Activated CD8-positive, alpha-beta T cell treated with anti-CD3 and anti-CD28 coated beads, Interleukin-2, amount 10 ng/mL, durations not matched to agents 7 days and 5 days (primary cell): ENCODE measurements at regions not wholly inside any gene's neighbourhood (a gene's known extent, or its start where the extent isn't known, plus 50 kb on each side); places are given as distances from the start of the nearest gene placed in this dataset.
"Not testable (repeated sequence)": the region's sequence is repeated elsewhere in the genome, so short reads cannot be mapped to it uniquely, and the experiment has no call there.

Experiments used
- ATAC-seq: fragments of 150-1000 bp; cut with Tn5 transposase; one replicate; pipeline ENCODE4 v1.10.0; 2021; ENCODE audit warnings: moderate library complexity
- CTCF ChIA-PET: fragments of 350-600 bp; sonication (Branson Sonifier 250); formaldehyde crosslinking; loops from one replicate; lab custom pipeline; 2021; ENCODE audit warnings: antibody characterized with exemption; lab: Charles Lee
- POLR2A ChIA-PET: fragments of 350-600 bp; sonication (Branson Sonifier 250); formaldehyde crosslinking; loops from one replicate; lab custom pipeline; 2021; ENCODE audit warnings: antibody characterized with exemption; lab: Charles Lee
- DNase-seq: peaks from one replicate; pipeline ENCODE4 v3.0.0-alpha.2; 2020
- H3K27ac Mint-ChIP-seq: one replicate; pipeline ENCODE4 v1.8.0; 2021; ENCODE audit warnings: mild to moderate bottlenecking, mixed read lengths
- H3K27me3 Mint-ChIP-seq: one replicate; pipeline ENCODE4 v1.8.0; 2021; ENCODE audit warnings: low read depth, mixed read lengths
- H3K36me3 Mint-ChIP-seq: one replicate; pipeline ENCODE4 v1.8.0; 2021; ENCODE audit warnings: low read depth, mixed read lengths
- H3K4me1 Mint-ChIP-seq: one replicate; pipeline ENCODE4 v1.8.0; 2021; ENCODE audit warnings: low read depth, mixed read lengths
- H3K4me3 Mint-ChIP-seq: one replicate; pipeline ENCODE4 v1.8.0; 2021; ENCODE audit warnings: mild to moderate bottlenecking, mixed read lengths
- H3K9me3 Mint-ChIP-seq: one replicate; pipeline ENCODE4 v1.8.0; 2022; ENCODE audit warnings: mixed read lengths; ENCODE audit not compliant: insufficient read depth

DNA sequence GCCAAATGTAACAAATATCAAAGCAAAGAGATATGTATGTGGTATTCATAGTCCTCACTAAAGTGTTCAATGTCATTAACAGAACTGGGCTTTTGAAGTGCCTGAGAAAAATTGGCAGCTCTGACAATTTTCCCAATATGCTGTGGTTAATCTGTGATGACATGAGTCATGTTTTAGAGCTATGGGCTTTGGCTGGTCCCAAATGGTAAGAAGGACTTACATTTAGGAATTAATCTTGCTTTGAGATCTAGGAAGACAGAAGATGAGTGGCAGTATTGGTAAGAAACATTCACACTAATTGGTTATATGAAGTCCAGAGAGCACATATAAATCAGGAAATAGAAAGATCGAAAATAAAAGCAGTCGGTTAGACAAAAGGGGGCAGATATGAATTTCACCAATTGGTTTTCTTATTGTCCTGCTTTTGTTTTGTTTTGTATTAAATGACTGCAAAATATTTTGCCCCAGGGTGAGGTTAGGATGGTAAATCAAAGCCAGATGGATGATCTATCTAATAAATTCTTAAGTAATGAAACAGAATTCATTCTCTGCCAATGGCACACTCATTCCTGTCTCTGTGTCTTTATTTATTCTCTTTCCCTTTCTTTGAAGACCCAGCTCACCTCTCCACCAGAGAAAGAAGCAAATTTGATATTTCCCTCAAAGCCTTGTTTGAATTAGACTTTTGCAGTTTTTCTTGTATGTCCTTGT, 993.1 kb downstream of the RPA4 start:
- no peaks in the 10 kb centered on the region for H3K4me1 Mint-ChIP-seq
- H3K27me3 Mint-ChIP-seq: no peaks in the 10 kb centered on the region
- H3K36me3 Mint-ChIP-seq: no peaks in the 10 kb centered on the region
- no peak overlapping the region for H3K4me3 Mint-ChIP-seq
- DNase-seq (no peak), ATAC-seq (no peak)
- CTCF ChIA-PET: no interaction called here
- H3K9me3 Mint-ChIP-seq: no peaks in the 10 kb centered on the region
- no peak overlapping the region for H3K27ac Mint-ChIP-seq
- POLR2A ChIA-PET: no interaction called here

DNA sequence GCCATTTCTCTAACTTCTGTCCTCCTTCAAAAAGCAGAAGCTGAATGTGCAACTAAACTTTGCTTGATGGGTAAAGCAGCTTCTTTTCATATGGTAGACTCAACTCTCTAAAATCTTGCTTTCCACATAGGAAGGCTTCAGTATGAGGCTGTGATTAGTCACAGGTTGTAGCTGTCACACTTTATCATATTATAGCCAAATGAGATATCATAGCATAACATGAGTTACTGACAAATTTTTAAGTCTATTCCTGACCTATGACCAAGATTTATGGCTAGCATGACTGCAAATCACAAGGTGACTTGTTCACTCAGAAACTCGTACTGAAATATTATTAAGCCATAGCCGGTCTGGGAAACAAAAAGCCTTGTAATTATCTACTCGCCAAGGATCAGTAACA, 998.6 kb downstream of the RPA4 start:
- CTCF ChIA-PET: no interaction called here

DNA sequence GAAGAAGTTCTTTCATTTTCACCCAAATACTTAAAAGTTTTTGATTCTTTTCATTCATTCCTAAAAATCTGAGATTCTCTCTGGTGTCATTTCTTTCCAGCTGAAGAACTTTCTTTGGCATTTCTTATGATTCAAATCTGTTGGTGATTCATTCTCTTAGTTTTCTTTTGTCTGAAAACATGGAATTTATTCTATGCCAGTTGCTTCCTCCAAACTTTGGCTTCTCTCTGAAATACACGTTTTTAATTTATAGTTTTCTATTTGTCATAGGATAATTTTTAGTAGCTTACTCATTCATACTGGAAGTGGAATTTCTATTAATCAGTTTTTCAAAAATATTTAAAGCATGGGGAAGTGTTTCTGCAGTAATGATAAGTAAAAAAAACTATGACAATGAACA, 1012.0 kb downstream of the RPA4 start:
- H3K4me3 Mint-ChIP-seq: no peak overlapping the region
- no peak for DNase-seq
- ChIA-PET POLR2A (no interaction called here), CTCF (no interaction called here)
- no peaks in the 10 kb centered on the region for H3K9me3 Mint-ChIP-seq
- ATAC-seq: no peak
- no peaks in the 10 kb centered on the region for H3K4me1 Mint-ChIP-seq
- H3K27ac Mint-ChIP-seq: no peak overlapping the region
- H3K27me3 Mint-ChIP-seq: no peaks in the 10 kb centered on the region
- no peaks in the 10 kb centered on the region for H3K36me3 Mint-ChIP-seq

More for the DNA sequence above, 998.6 kb downstream of the RPA4 start:
- ATAC-seq (no peak), DNase-seq (no peak)
- POLR2A ChIA-PET: no interaction called here
- Mint-ChIP-seq H3K27me3 (no peaks in the 10 kb centered on the region), H3K4me1 (no peaks in the 10 kb centered on the region), H3K27ac (no peak overlapping the region), H3K36me3 (no peaks in the 10 kb centered on the region), H3K9me3 (no peaks in the 10 kb centered on the region), H3K4me3 (no peak overlapping the region)

DNA sequence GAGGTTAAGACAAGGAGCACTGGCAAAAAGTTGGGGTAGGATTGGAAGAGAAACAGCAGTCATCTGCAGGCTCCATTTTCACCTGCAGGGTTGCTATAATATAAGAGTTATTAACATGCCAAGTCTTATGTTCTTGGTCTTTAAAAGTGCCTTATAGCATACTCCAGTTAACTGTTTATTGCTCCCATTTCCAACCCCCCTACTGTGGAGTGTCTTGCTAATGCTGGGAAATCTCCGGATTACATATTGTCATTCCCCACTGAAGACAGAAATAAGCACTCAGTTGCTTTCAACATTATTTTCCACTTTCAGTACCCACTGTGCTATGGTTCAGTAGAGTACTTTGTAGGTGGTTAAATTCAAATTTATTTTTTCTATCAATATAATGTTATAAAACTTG, 1014.3 kb downstream of the RPA4 start:
- Mint-ChIP-seq H3K9me3 (no peaks in the 10 kb centered on the region), H3K36me3 (no peaks in the 10 kb centered on the region), H3K27ac (no peak overlapping the region), H3K4me3 (no peak overlapping the region), H3K27me3 (no peaks in the 10 kb centered on the region), H3K4me1 (no peaks in the 10 kb centered on the region)
- DNase-seq: no peak
- ChIA-PET CTCF (no interaction called here), POLR2A (no interaction called here)
- ATAC-seq: no peak

DNA sequence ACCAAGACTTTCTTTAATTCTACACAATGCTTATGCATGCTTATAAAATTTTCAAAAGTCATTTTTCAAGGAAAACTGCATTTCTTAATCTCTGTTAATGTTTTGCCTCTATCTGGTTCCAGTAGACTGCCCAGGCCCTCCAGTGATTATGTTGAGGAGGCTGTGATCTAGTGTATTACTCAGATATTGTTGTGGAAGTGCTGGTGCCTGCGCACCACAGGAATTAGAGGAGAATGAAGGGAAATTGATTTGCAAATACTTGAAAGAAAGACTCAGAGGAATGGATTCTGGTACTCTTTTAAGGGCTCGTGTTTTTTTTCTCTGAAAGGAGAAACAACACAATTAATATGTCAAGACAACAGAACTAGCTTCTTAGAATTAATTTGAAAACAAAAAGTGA, 1015.1 kb downstream of the RPA4 start:
- ATAC-seq: no peak
- Mint-ChIP-seq H3K4me3 (no peak overlapping the region), H3K36me3 (no peaks in the 10 kb centered on the region), H3K27ac (no peak overlapping the region), H3K27me3 (no peaks in the 10 kb centered on the region), H3K4me1 (no peaks in the 10 kb centered on the region), H3K9me3 (no peaks in the 10 kb centered on the region)
- ChIA-PET CTCF (no interaction called here), POLR2A (no interaction called here)
- no peak for DNase-seq

DNA sequence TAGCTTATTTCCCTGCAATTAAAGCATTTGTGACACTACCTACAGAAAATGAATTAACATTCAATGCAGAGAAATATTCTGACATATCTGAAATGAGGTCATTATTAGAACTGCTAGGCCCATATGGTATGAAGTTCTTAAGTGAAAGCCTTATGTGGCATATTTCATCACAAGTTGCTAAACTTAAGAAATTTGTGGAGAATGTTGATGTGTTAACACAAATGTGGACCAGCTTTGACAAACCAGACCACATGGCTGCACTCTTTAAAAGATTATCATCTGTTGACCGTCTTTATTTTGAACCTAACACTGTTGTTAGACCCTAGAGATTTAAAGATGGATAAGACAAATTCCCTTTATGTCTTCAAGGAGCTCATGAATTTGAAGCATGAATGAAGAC, 1024.1 kb downstream of the RPA4 start:
- ChIA-PET POLR2A (no interaction called here), CTCF (no interaction called here)
- DNase-seq (no peak), ATAC-seq (no peak)
- no peaks in the 10 kb centered on the region for H3K4me1 Mint-ChIP-seq
- H3K27me3 Mint-ChIP-seq: no peaks in the 10 kb centered on the region
- H3K9me3 Mint-ChIP-seq: no peaks in the 10 kb centered on the region
- no peak overlapping the region for H3K4me3 Mint-ChIP-seq
- H3K36me3 Mint-ChIP-seq: no peaks in the 10 kb centered on the region
- H3K27ac Mint-ChIP-seq: no peak overlapping the region

DNA sequence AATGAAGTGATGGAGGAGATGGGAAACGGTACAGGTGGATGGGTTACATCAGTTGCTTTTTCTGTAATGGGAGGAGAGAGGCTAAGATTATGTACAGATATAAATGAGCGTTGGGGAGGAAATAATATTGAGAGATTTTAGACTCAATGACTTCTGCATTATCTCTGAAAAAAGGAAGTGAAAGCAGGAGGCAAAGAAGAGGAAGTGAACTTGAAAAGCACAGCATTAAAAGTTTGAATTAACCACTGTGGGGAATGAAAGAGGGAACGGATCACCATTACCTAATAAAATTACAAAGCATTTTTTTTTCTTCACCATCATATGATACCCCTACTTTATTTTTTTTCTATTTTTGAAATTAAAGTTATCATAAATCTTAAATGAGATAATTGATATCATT, 1025.5 kb downstream of the RPA4 start:
- H3K27me3 Mint-ChIP-seq: no peaks in the 10 kb centered on the region
- no peak for ATAC-seq
- POLR2A ChIA-PET: no interaction called here
- DNase-seq: no peak
- no peaks in the 10 kb centered on the region for H3K4me1 Mint-ChIP-seq
- CTCF ChIA-PET: no interaction called here
- no peaks in the 10 kb centered on the region for H3K36me3 Mint-ChIP-seq
- no peak overlapping the region for H3K4me3 Mint-ChIP-seq
- H3K9me3 Mint-ChIP-seq: no peaks in the 10 kb centered on the region
- H3K27ac Mint-ChIP-seq: no peak overlapping the region

DNA sequence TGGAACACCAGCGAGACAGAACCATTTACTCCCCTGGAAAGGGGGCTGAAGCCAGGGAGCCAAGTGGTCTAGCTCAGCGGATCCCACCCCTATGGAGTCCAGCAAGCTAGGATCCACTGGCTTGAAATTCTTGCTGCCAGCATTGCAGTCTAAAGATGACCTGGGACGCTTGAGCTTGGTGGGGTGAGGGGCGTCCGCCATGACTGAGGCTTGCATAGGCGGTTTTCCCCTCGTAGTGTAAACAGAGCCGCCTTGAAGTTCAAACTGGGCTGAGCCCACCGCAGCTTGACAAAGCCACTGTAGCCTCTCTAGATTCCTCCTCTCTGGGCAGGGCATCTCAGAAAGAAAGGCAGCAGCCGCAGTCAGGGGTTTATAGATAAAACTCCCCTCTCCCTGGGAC, 1031.7 kb downstream of the RPA4 start:
- H3K4me1 Mint-ChIP-seq, POLR2A ChIA-PET, DNase-seq, H3K36me3 Mint-ChIP-seq, H3K27ac Mint-ChIP-seq, ATAC-seq, H3K27me3 Mint-ChIP-seq, CTCF ChIA-PET, H3K4me3 Mint-ChIP-seq, H3K9me3 Mint-ChIP-seq: not testable (repeated sequence)

DNA sequence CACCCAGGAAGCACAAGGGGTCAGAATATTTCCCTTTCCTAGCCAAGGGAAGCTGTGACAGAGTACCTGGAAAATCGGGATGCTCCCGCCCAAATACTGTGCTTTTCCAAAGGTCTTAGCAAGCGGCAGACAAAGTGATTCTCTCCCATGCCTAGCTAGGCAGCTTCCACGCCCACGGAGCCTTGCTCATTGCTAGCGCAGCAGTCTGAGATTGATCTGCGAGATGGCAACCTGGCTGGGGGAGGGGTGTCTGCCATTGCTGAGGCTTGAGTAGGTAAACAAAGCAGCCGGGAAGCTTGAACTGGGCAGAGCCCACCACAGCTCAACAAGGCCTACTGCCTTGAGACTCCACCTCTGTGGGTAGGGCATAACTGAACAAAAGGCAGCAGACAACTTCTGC, 1037.5 kb downstream of the RPA4 start:
- POLR2A ChIA-PET, CTCF ChIA-PET, H3K9me3 Mint-ChIP-seq, H3K27me3 Mint-ChIP-seq, H3K27ac Mint-ChIP-seq, DNase-seq, H3K4me3 Mint-ChIP-seq, ATAC-seq, H3K4me1 Mint-ChIP-seq, H3K36me3 Mint-ChIP-seq: not testable (repeated sequence)

DNA sequence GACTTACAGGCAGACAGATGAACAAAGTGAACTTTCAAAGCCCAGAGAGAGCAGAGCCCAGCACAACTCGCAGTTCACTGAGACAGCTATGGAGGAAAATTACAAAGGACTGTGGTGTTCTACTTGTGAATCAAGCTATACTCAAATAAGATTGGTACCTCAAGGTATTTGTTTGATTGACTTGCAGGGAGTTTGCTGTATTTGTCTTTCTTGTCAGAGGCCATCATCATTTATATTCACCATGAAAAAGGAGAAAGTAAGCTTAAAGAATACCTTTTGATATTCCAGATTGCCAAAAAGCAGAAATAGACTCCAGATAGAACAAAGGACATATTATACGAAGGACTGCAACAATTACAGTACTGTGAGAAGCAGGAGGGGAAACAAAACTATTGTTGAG, 1047.9 kb downstream of the RPA4 start:
- POLR2A ChIA-PET: no interaction called here
- H3K9me3 Mint-ChIP-seq: no peaks in the 10 kb centered on the region
- ATAC-seq: no peak
- H3K4me3 Mint-ChIP-seq: no peak overlapping the region
- CTCF ChIA-PET: no interaction called here
- H3K27me3 Mint-ChIP-seq: no peaks in the 10 kb centered on the region
- H3K27ac Mint-ChIP-seq: no peak overlapping the region
- no peaks in the 10 kb centered on the region for H3K36me3 Mint-ChIP-seq
- no peak for DNase-seq
- H3K4me1 Mint-ChIP-seq: no peaks in the 10 kb centered on the region

DNA sequence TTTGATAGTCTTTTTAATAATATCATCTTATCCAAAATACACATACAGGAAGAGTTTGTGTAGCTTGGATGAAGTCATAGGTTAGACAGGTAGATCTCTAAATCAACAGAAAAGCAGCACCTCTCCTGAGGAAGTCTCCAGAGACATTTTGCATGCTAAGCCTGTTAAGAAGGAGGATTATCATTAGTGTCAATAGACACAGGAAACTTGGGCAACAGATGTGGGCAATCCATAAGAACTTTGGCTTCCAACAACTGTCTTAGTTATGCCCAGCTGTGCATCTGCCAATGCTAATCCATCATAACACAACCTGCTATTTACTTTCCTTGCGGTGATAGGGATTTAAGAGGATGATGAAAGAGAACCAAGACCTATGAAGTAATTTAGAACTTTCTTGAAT, 1052.6 kb downstream of the RPA4 start:
- H3K4me1 Mint-ChIP-seq: no peaks in the 10 kb centered on the region
- H3K27ac Mint-ChIP-seq: no peak overlapping the region
- no peak overlapping the region for H3K4me3 Mint-ChIP-seq
- POLR2A ChIA-PET: no interaction called here
- H3K9me3 Mint-ChIP-seq: no peaks in the 10 kb centered on the region
- H3K27me3 Mint-ChIP-seq: no peaks in the 10 kb centered on the region
- ATAC-seq (no peak), DNase-seq (no peak)
- CTCF ChIA-PET: no interaction called here
- H3K36me3 Mint-ChIP-seq: no peaks in the 10 kb centered on the region

DNA sequence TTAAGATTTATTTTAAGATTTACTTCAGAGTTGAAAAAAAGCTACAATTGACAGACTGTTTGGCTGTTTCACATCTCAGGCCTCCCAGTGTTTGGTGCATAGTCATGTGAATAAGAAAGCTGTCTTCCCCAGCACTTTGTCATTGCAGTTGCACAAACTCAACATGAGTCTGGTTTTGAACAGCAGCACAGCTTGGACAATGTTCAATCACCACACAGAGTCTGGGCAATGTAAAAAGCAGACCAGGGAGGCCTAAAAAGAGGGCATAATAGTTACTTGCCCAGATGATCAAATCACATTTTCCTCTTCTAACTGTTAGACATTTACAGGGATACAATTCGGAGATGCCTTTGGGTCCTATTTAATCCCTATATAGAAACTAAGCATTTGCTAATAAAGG, 1055.0 kb downstream of the RPA4 start:
- H3K4me3 Mint-ChIP-seq: no peak overlapping the region
- H3K9me3 Mint-ChIP-seq: no peaks in the 10 kb centered on the region
- DNase-seq (no peak), ATAC-seq (no peak)
- H3K4me1 Mint-ChIP-seq: no peaks in the 10 kb centered on the region
- H3K36me3 Mint-ChIP-seq: no peaks in the 10 kb centered on the region
- no peaks in the 10 kb centered on the region for H3K27me3 Mint-ChIP-seq
- POLR2A ChIA-PET: no interaction called here
- no peak overlapping the region for H3K27ac Mint-ChIP-seq
- CTCF ChIA-PET: no interaction called here
